ENCODE measurements at regions not wholly inside any gene's neighbourhood (a gene's known extent, or its start where the extent isn't known, plus 50 kb on each side); places are given as distances from the start of the nearest gene placed in this dataset.

GRCh38 chr5:90144625-90145327, 264.8 kb downstream of the CETN3 start:
- dilution Hi-C loops (cut with MboI; ENCODE audit: extremely low pct_ligation_motif_present, low sequenced_read_pairs), result no loop called here
- peak; percentile 55 for FAIRE-seq
- no peaks in the 10 kb centered on the region for H4K20me1 ChIP-seq (replicated peaks; ENCODE audit: control insufficient read depth, extremely low read depth, insufficient read depth, low read length)
- H3K9ac ChIP-seq (replicated peaks; ENCODE audit: extremely low read depth, insufficient read depth, low read length), result no peak overlapping the region
- no peak overlapping the region for H3K4me3 ChIP-seq (replicated peaks in 1 of 3; ENCODE audit: insufficient read depth in 1 of 3, low read depth in 1 of 3, low read length in 3 of 3)
- H3K27ac ChIP-seq (ENCODE audit: insufficient read depth, low read depth, low read length), result no peak overlapping the region
- H3K9me3 ChIP-seq (replicated peaks; ENCODE audit: control insufficient read depth, insufficient read depth, low read length), result no peaks in the 10 kb centered on the region
- TF ChIP-seq GATA2 (IDR thresholded peaks at IDR 0.05; ENCODE audit: insufficient read depth, insufficient read length, low read depth, low read length) (peak; percentile 52), POLR2A (IDR thresholded peaks at IDR 0.05; ENCODE audit: low read depth, low read length) (no peak), FOS (IDR thresholded peaks at IDR 0.05; ENCODE audit: borderline replicate concordance, insufficient read depth, low read length) (peak; percentile 51), JUN (IDR thresholded peaks at IDR 0.05; ENCODE audit: borderline replicate concordance, insufficient read depth, insufficient read length, low read depth) (no peak)
- H3K36me3 ChIP-seq (ENCODE audit: control insufficient read depth in 2 of 2, extremely low read depth in 1 of 2, insufficient read depth in 2 of 2, low read length in 2 of 2), result no peaks in the 10 kb centered on the region
- ChIA-PET POLR2A (no interaction called here), CTCF (interaction anchor here (1.1 kb wide), 1 partner anchor 17 kb away, joined by 4 read pairs; no protein-coding TSS in a partner anchor)
- no peaks in the 10 kb centered on the region for H3K27me3 ChIP-seq (ENCODE audit: control insufficient read depth in 2 of 2, insufficient read depth in 2 of 2, low read length in 2 of 2)
- DNase-seq (ENCODE audit: low read depth, low spot score), result peak; percentile 26
- H2AFZ ChIP-seq (ENCODE audit: low read depth, low read length), result peak overlapping the region; percentile 28
- intact Hi-C loops (cut with micrococcal nuclease), result no loop called here
- H3K4me1 ChIP-seq (ENCODE audit: control insufficient read depth, extremely low read depth, insufficient read depth, low read length), result peaks cover 6% of the 10 kb centered on the region
- BruUV-seq (replicated peaks), result no TSS peak
- H3K9me1 ChIP-seq (replicated peaks; ENCODE audit: control insufficient read depth, extremely low read depth, insufficient read depth, low read length), result no peaks in the 10 kb centered on the region
- no peak overlapping the region for H3K4me2 ChIP-seq (ENCODE audit: insufficient read depth, low read length)
- H3K79me2 ChIP-seq (ENCODE audit: control insufficient read depth, insufficient read depth, low read length), result no peaks in the 10 kb centered on the region

GRCh38 chr5:90142541-90142940, 267.0 kb downstream of the CETN3 start:
- Histone ChIP-seq H3K36me3 (ENCODE audit: control insufficient read depth in 2 of 2, extremely low read depth in 1 of 2, insufficient read depth in 2 of 2, low read length in 2 of 2) (no peaks in the 10 kb centered on the region), H3K9ac (replicated peaks; ENCODE audit: extremely low read depth, insufficient read depth, low read length) (no peak overlapping the region), H3K4me1 (ENCODE audit: control insufficient read depth, extremely low read depth, insufficient read depth, low read length) (peaks cover 6% of the 10 kb centered on the region), H4K20me1 (replicated peaks; ENCODE audit: control insufficient read depth, extremely low read depth, insufficient read depth, low read length) (no peaks in the 10 kb centered on the region), H3K27ac (ENCODE audit: insufficient read depth, low read depth, low read length) (no peak overlapping the region), H3K9me1 (replicated peaks; ENCODE audit: control insufficient read depth, extremely low read depth, insufficient read depth, low read length) (no peaks in the 10 kb centered on the region), H3K9me3 (replicated peaks; ENCODE audit: control insufficient read depth, insufficient read depth, low read length) (no peaks in the 10 kb centered on the region), H2AFZ (ENCODE audit: low read depth, low read length) (no peak overlapping the region), H3K27me3 (ENCODE audit: control insufficient read depth in 2 of 2, insufficient read depth in 2 of 2, low read length in 2 of 2) (no peaks in the 10 kb centered on the region), H3K79me2 (ENCODE audit: control insufficient read depth, insufficient read depth, low read length) (no peaks in the 10 kb centered on the region), H3K4me2 (ENCODE audit: insufficient read depth, low read length) (no peak overlapping the region), H3K4me3 (replicated peaks in 1 of 3; ENCODE audit: insufficient read depth in 1 of 3, low read depth in 1 of 3, low read length in 3 of 3) (no peak overlapping the region)
- TF ChIP-seq EZH2 (IDR thresholded peaks at IDR 0.05; ENCODE audit: borderline replicate concordance, low read depth, low read length, severe bottlenecking), result no peak
- TF ChIP-seq MYC (IDR thresholded peaks at IDR 0.05; ENCODE audit: low read depth, low read length), result no peak
- TF ChIP-seq, protein P1, sequence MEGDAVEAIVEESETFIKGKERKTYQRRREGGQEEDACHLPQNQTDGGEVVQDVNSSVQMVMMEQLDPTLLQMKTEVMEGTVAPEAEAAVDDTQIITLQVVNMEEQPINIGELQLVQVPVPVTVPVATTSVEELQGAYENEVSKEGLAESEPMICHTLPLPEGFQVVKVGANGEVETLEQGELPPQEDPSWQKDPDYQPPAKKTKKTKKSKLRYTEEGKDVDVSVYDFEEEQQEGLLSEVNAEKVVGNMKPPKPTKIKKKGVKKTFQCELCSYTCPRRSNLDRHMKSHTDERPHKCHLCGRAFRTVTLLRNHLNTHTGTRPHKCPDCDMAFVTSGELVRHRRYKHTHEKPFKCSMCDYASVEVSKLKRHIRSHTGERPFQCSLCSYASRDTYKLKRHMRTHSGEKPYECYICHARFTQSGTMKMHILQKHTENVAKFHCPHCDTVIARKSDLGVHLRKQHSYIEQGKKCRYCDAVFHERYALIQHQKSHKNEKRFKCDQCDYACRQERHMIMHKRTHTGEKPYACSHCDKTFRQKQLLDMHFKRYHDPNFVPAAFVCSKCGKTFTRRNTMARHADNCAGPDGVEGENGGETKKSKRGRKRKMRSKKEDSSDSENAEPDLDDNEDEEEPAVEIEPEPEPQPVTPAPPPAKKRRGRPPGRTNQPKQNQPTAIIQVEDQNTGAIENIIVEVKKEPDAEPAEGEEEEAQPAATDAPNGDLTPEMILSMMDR (IDR thresholded peaks at IDR 0.05; ENCODE audit: extremely low read depth in 1 of 2, insufficient read depth in 1 of 2, low read depth in 1 of 2, low read length in 2 of 2), result no peak
- no peak for TF ChIP-seq POLR2AphosphoS5 (IDR thresholded peaks at IDR 0.05; ENCODE audit: insufficient read depth, low read depth, low read length)
- TF ChIP-seq FOS (IDR thresholded peaks at IDR 0.05; ENCODE audit: borderline replicate concordance, insufficient read depth, low read length), result no peak
- no peak for TF ChIP-seq JUN (IDR thresholded peaks at IDR 0.05; ENCODE audit: borderline replicate concordance, insufficient read depth, insufficient read length, low read depth)
- intact Hi-C loops (cut with micrococcal nuclease) (no loop called here), dilution Hi-C loops (cut with MboI; ENCODE audit: extremely low pct_ligation_motif_present, low sequenced_read_pairs) (no loop called here)
- no TSS peak for BruUV-seq (replicated peaks)
- DNase-seq (ENCODE audit: low read depth, low spot score) (no peak), FAIRE-seq (no peak)
- ChIA-PET CTCF (no interaction called here), POLR2A (no interaction called here)

All from endothelial cell of umbilical vein (primary cell).